ENCODE measurements at regions not wholly inside any gene's neighbourhood (a gene's known extent, or its start where the extent isn't known, plus 50 kb on each side); places are given as distances from the start of the nearest gene placed in this dataset.
A peak's percentile ranks its signal among the peaks of the same experiment; 100 is the strongest.

GRCh38 chr12:9367828-9368227 is 159.6 kb upstream of the PZP start:
- Histone ChIP-seq H3K36me3 (ENCODE audit: insufficient read depth, low read length) (no peaks in the 10 kb centered on the region), H3K27ac (ENCODE audit: low read depth, low read length) (no peak overlapping the region), H3K9me3 (ENCODE audit: control insufficient read depth in 1 of 2, low read length in 2 of 2) (no peaks in the 10 kb centered on the region), H3K4me1 (ENCODE audit: insufficient read depth, low read length) (peaks cover 19% of the 10 kb centered on the region), H3K27me3 (ENCODE audit: insufficient read depth, low read length) (no peaks in the 10 kb centered on the region), H3K4me3 (ENCODE audit: low read length in 2 of 2) (no peak overlapping the region)
- Mint-ChIP-seq H3K36me3 (peaks cover 0 to 6% of the 10 kb centered on the region in 2 donors), H3K4me3 (no peak overlapping the region), H3K27ac (no peak overlapping the region), H3K27me3 (peaks cover 0 to 2% of the 10 kb centered on the region in 2 donors), H3K9me3 (no peaks in the 10 kb centered on the region), H3K4me1 (peaks cover 22 to 26% (median 24%) of the 10 kb centered on the region in 4 donors)
- POLR2A ChIA-PET (ENCODE audit: partially characterized antibody): no interaction called here
- CTCF ChIA-PET (ENCODE audit: partially characterized antibody): interaction anchor here (0.8 kb wide), 1 partner anchor 36 kb away, joined by 4 read pairs; no protein-coding TSS in a partner anchor
- no peak for DNase-seq
- intact Hi-C loops (cut with micrococcal nuclease): no loop called here

- Mint-ChIP-seq H3K4me1 (peaks cover 22 to 26% (median 24%) of the 10 kb centered on the region in 4 donors), H3K27me3 (peaks cover 0 to 2% of the 10 kb centered on the region in 2 donors), H3K36me3 (peaks cover 0 to 6% of the 10 kb centered on the region in 2 donors), H3K27ac (no peak overlapping the region), H3K4me3 (no peak overlapping the region), H3K9me3 (no peaks in the 10 kb centered on the region)
- H3K27me3 ChIP-seq (ENCODE audit: insufficient read depth, low read length): no peaks in the 10 kb centered on the region
- intact Hi-C loops (cut with micrococcal nuclease): no loop called here
- CTCF ChIA-PET (ENCODE audit: partially characterized antibody): no interaction called here
- H3K36me3 ChIP-seq (ENCODE audit: insufficient read depth, low read length): no peaks in the 10 kb centered on the region
- H3K4me1 ChIP-seq (ENCODE audit: insufficient read depth, low read length): peaks cover 19% of the 10 kb centered on the region
- H3K9me3 ChIP-seq (ENCODE audit: control insufficient read depth in 1 of 2, low read length in 2 of 2): no peaks in the 10 kb centered on the region
- no peak for DNase-seq
- H3K27ac ChIP-seq (ENCODE audit: low read depth, low read length): no peak overlapping the region
- H3K4me3 ChIP-seq (ENCODE audit: low read length in 2 of 2): no peak overlapping the region
- POLR2A ChIA-PET (ENCODE audit: partially characterized antibody): no interaction called here
These were observed 159.0 kb upstream of the PZP start for GRCh38 chr12:9367201-9367600.

GRCh38 chr12:9365296-9365695 is 157.1 kb upstream of the PZP start:
- no peak overlapping the region for H3K4me3 ChIP-seq (ENCODE audit: low read length in 2 of 2)
- H3K27ac Mint-ChIP-seq: peak overlapping the region in 4 of 7 donors; percentile 26 to 78 (median 58)
- no peak overlapping the region for H3K27ac ChIP-seq (ENCODE audit: low read depth, low read length)
- H3K27me3 Mint-ChIP-seq: peaks cover 0 to 2% of the 10 kb centered on the region in 2 donors
- peaks cover 22 to 33% (median 28%) of the 10 kb centered on the region in 4 donors for H3K4me1 Mint-ChIP-seq
- H3K9me3 Mint-ChIP-seq: no peaks in the 10 kb centered on the region
- no peaks in the 10 kb centered on the region for H3K36me3 Mint-ChIP-seq
- no peaks in the 10 kb centered on the region for H3K36me3 ChIP-seq (ENCODE audit: insufficient read depth, low read length)
- no peaks in the 10 kb centered on the region for H3K27me3 ChIP-seq (ENCODE audit: insufficient read depth, low read length)
- H3K4me1 ChIP-seq (ENCODE audit: insufficient read depth, low read length): peaks cover 19% of the 10 kb centered on the region
- POLR2A ChIA-PET (ENCODE audit: partially characterized antibody): no interaction called here
- peak overlapping the region in 7 of 8 donors; percentile 59 to 78 (median 72) for H3K4me3 Mint-ChIP-seq
- intact Hi-C loops (cut with micrococcal nuclease): no loop called here
- DNase-seq: no peak
- H3K9me3 ChIP-seq (ENCODE audit: control insufficient read depth in 1 of 2, low read length in 2 of 2): no peaks in the 10 kb centered on the region
- CTCF ChIA-PET (ENCODE audit: partially characterized antibody): interaction anchor here (1.0 kb wide), 1 partner anchor 32 kb away, joined by 3 read pairs; no protein-coding TSS in a partner anchor

GRCh38 chr12:9364224-9365176 is 156.3 kb upstream of the PZP start:
- peak overlapping the region in 1 of 2 donors; percentile 31 for H3K4me3 ChIP-seq (ENCODE audit: low read length in 2 of 2)
- H3K4me1 ChIP-seq (ENCODE audit: insufficient read depth, low read length): peaks cover 19% of the 10 kb centered on the region
- Mint-ChIP-seq H3K4me3 (peak overlapping the region; percentile 50 to 78 (median 70)), H3K27ac (peak overlapping the region; percentile 17 to 78 (median 30)), H3K27me3 (peaks cover 0 to 2% of the 10 kb centered on the region in 2 donors), H3K9me3 (no peaks in the 10 kb centered on the region), H3K4me1 (peaks cover 22 to 33% (median 28%) of the 10 kb centered on the region in 4 donors), H3K36me3 (no peaks in the 10 kb centered on the region)
- peak in 4 of 5 donors; percentile 9 to 30 (median 26) for DNase-seq
- POLR2A ChIA-PET (ENCODE audit: partially characterized antibody): no interaction called here
- H3K27ac ChIP-seq (ENCODE audit: low read depth, low read length): no peak overlapping the region
- CTCF ChIA-PET (ENCODE audit: partially characterized antibody): interaction anchor here (1.0 kb wide), 1 partner anchor 32 kb away, joined by 3 read pairs; no protein-coding TSS in a partner anchor
- no peaks in the 10 kb centered on the region for H3K9me3 ChIP-seq (ENCODE audit: control insufficient read depth in 1 of 2, low read length in 2 of 2)
- no peaks in the 10 kb centered on the region for H3K36me3 ChIP-seq (ENCODE audit: insufficient read depth, low read length)
- intact Hi-C loops (cut with micrococcal nuclease): no loop called here
- H3K27me3 ChIP-seq (ENCODE audit: insufficient read depth, low read length): no peaks in the 10 kb centered on the region

GRCh38 chr12:9363145-9363544 is 154.9 kb upstream of the PZP start:
- no peak for DNase-seq

GRCh38 chr12:9361879-9362326 is 153.7 kb upstream of the PZP start:
- ChIA-PET POLR2A (ENCODE audit: partially characterized antibody) (no interaction called here), CTCF (ENCODE audit: partially characterized antibody) (interaction anchor here (1.1 kb wide), 1 partner anchor 10 kb away, joined by 4 read pairs; no protein-coding TSS in a partner anchor)
- no peak for DNase-seq
- Histone ChIP-seq H3K36me3 (ENCODE audit: insufficient read depth, low read length) (no peaks in the 10 kb centered on the region), H3K4me1 (ENCODE audit: insufficient read depth, low read length) (peaks cover 19% of the 10 kb centered on the region), H3K4me3 (ENCODE audit: low read length in 2 of 2) (no peak overlapping the region), H3K27ac (ENCODE audit: low read depth, low read length) (no peak overlapping the region), H3K9me3 (ENCODE audit: control insufficient read depth in 1 of 2, low read length in 2 of 2) (no peaks in the 10 kb centered on the region), H3K27me3 (ENCODE audit: insufficient read depth, low read length) (no peaks in the 10 kb centered on the region)
- H3K27ac Mint-ChIP-seq: peak overlapping the region in 4 of 7 donors; percentile 24 to 80 (median 44)
- no peaks in the 10 kb centered on the region for H3K9me3 Mint-ChIP-seq
- H3K4me1 Mint-ChIP-seq: peaks cover 22 to 33% (median 28%) of the 10 kb centered on the region in 4 donors
- H3K36me3 Mint-ChIP-seq: no peaks in the 10 kb centered on the region
- peaks cover 0 to 2% of the 10 kb centered on the region in 2 donors for H3K27me3 Mint-ChIP-seq
- H3K4me3 Mint-ChIP-seq: peak overlapping the region in 4 of 8 donors; percentile 33 to 55 (median 36)
- intact Hi-C loops (cut with micrococcal nuclease): no loop called here

More at GRCh38 chr12:9363145-9363544, 154.9 kb upstream of the PZP start:
- no peak overlapping the region for H3K4me3 ChIP-seq (ENCODE audit: low read length in 2 of 2)
- Mint-ChIP-seq H3K4me3 (peak overlapping the region in 1 of 8 donors; percentile 41), H3K27me3 (peaks cover 0 to 2% of the 10 kb centered on the region in 2 donors), H3K36me3 (no peaks in the 10 kb centered on the region), H3K4me1 (peaks cover 22 to 33% (median 28%) of the 10 kb centered on the region in 4 donors), H3K9me3 (no peaks in the 10 kb centered on the region), H3K27ac (peak overlapping the region in 2 of 7 donors; percentile 14 to 37)
- H3K9me3 ChIP-seq (ENCODE audit: control insufficient read depth in 1 of 2, low read length in 2 of 2): no peaks in the 10 kb centered on the region
- H3K27ac ChIP-seq (ENCODE audit: low read depth, low read length): no peak overlapping the region
- intact Hi-C loops (cut with micrococcal nuclease): no loop called here
- H3K4me1 ChIP-seq (ENCODE audit: insufficient read depth, low read length): peaks cover 19% of the 10 kb centered on the region
- H3K36me3 ChIP-seq (ENCODE audit: insufficient read depth, low read length): no peaks in the 10 kb centered on the region
- no peaks in the 10 kb centered on the region for H3K27me3 ChIP-seq (ENCODE audit: insufficient read depth, low read length)
- ChIA-PET POLR2A (ENCODE audit: partially characterized antibody) (no interaction called here), CTCF (ENCODE audit: partially characterized antibody) (no interaction called here)
